Right renal cortex interstitium (tissue), 3 donors: ENCODE measurements at regions not wholly inside any gene's neighbourhood (a gene's known extent, or its start where the extent isn't known, plus 50 kb on each side); places are given as distances from the start of the nearest gene placed in this dataset.
"Not testable (repeated sequence)": the region's sequence is repeated elsewhere in the genome, so short reads cannot be mapped to it uniquely, and the experiment has no call there.

Experiments used
- DNase-seq, 3 donors: peaks; one replicate each; pipeline ENCODE4 v3.0.0-alpha.2; 2013; ENCODE audit warnings: low read depth in 3 of 3, low spot score in 2 of 3

GRCh38 chr18:55768255-55768654 lies 180.3 kb upstream of the TCF4 start:
- no peak for DNase-seq

GRCh38 chr18:55764386-55764785 lies 176.4 kb upstream of the TCF4 start:
- DNase-seq: no peak

GRCh38 chr18:55763805-55764204 lies 175.8 kb upstream of the TCF4 start:
- no peak for DNase-seq

GRCh38 chr18:55763298-55763697 lies 175.3 kb upstream of the TCF4 start:
- DNase-seq: no peak

GRCh38 chr18:55762424-55762823 lies 174.4 kb upstream of the TCF4 start:
- DNase-seq: no peak

- no peak for DNase-seq
Observed at GRCh38 chr18:55753643-55754263, 165.8 kb upstream of the TCF4 start.

GRCh38 chr18:55751476-55751875 lies 163.5 kb upstream of the TCF4 start:
- no peak for DNase-seq

GRCh38 chr18:55748227-55748738 lies 160.3 kb upstream of the TCF4 start:
- no peak for DNase-seq

- no peak for DNase-seq
Observed at GRCh38 chr18:55744206-55744605, 156.2 kb upstream of the TCF4 start.

GRCh38 chr18:55743736-55744135 lies 155.7 kb upstream of the TCF4 start:
- no peak for DNase-seq

GRCh38 chr18:55743133-55743532 lies 155.1 kb upstream of the TCF4 start:
- no peak for DNase-seq

GRCh38 chr18:55739488-55739887 lies 151.5 kb upstream of the TCF4 start:
- DNase-seq: no peak

- no peak for DNase-seq
Observed at GRCh38 chr18:55738483-55739114, 150.6 kb upstream of the TCF4 start.

GRCh38 chr18:55737781-55738468 lies 149.9 kb upstream of the TCF4 start:
- DNase-seq: no peak

- no peak for DNase-seq
Observed at GRCh38 chr18:55737266-55737665, 149.3 kb upstream of the TCF4 start.

- no peak for DNase-seq
Observed at GRCh38 chr18:55735969-55736368, 148.0 kb upstream of the TCF4 start.

- no peak for DNase-seq
Observed at GRCh38 chr18:55735199-55735855, 147.3 kb upstream of the TCF4 start.

- DNase-seq: no peak
Observed at GRCh38 chr18:55732227-55733106, 144.5 kb upstream of the TCF4 start.

GRCh38 chr18:55731594-55732042 lies 143.6 kb upstream of the TCF4 start:
- no peak for DNase-seq

GRCh38 chr18:55721006-55721405 lies 133.0 kb upstream of the TCF4 start:
- DNase-seq: not testable (repeated sequence)
